TTC549 (cell line): ENCODE measurements at regions not wholly inside any gene's neighbourhood (a gene's known extent, or its start where the extent isn't known, plus 50 kb on each side); places are given as distances from the start of the nearest gene placed in this dataset.
"Not testable (repeated sequence)": the region's sequence is repeated elsewhere in the genome, so short reads cannot be mapped to it uniquely, and the experiment has no call there.

Source experiments
- FAIRE-seq: peaks from 2 replicates; lab custom pipeline; 2012; peaks lifted over from hg19 to GRCh38; lab: Jason Lieb, UNC

- FAIRE-seq, result no peak
Measured at GRCh38 chr2:129484999-129485897, 494.2 kb upstream of the RAB6C start.

- no peak for FAIRE-seq
Measured at GRCh38 chr2:129488376-129488775, 491.1 kb upstream of the RAB6C start.

- FAIRE-seq, result no peak
Measured at GRCh38 chr2:129490641-129491040, 488.8 kb upstream of the RAB6C start.

- FAIRE-seq, result no peak
Measured at GRCh38 chr2:129491308-129491707, 488.2 kb upstream of the RAB6C start.

GRCh38 chr2:129492548-129492947 lies 486.9 kb upstream of the RAB6C start:
- no peak for FAIRE-seq

GRCh38 chr2:129499747-129500146 lies 479.7 kb upstream of the RAB6C start:
- no peak for FAIRE-seq

- FAIRE-seq, result no peak
Measured at GRCh38 chr2:129502781-129503180, 476.7 kb upstream of the RAB6C start.

- no peak for FAIRE-seq
Measured at GRCh38 chr2:129504646-129505045, 474.8 kb upstream of the RAB6C start.

- FAIRE-seq, result no peak
Measured at GRCh38 chr2:129518937-129519336, 460.5 kb upstream of the RAB6C start.

GRCh38 chr2:129532158-129532557 lies 447.3 kb upstream of the RAB6C start:
- FAIRE-seq, result not testable (repeated sequence)

- no peak for FAIRE-seq
Measured at GRCh38 chr2:129548880-129549279, 430.6 kb upstream of the RAB6C start.

- FAIRE-seq, result no peak
Measured at GRCh38 chr2:129550536-129550935, 428.9 kb upstream of the RAB6C start.

GRCh38 chr2:129554373-129554772 lies 425.1 kb upstream of the RAB6C start:
- no peak for FAIRE-seq

GRCh38 chr2:129559101-129559500 lies 420.4 kb upstream of the RAB6C start:
- no peak for FAIRE-seq

GRCh38 chr2:129565551-129566109 lies 413.8 kb upstream of the RAB6C start:
- FAIRE-seq, result no peak

- not testable (repeated sequence) for FAIRE-seq
Measured at GRCh38 chr2:129570812-129571211, 408.7 kb upstream of the RAB6C start.

GRCh38 chr2:129575431-129575830 lies 404.0 kb upstream of the RAB6C start:
- FAIRE-seq, result no peak

GRCh38 chr2:129575880-129576279 lies 403.6 kb upstream of the RAB6C start:
- no peak for FAIRE-seq

- no peak for FAIRE-seq
Measured at GRCh38 chr2:129580001-129580400, 399.5 kb upstream of the RAB6C start.

GRCh38 chr2:129585760-129586159 lies 393.7 kb upstream of the RAB6C start:
- FAIRE-seq, result no peak

GRCh38 chr2:129587426-129588064 lies 391.9 kb upstream of the RAB6C start:
- no peak for FAIRE-seq

GRCh38 chr2:129604560-129604959 lies 374.9 kb upstream of the RAB6C start:
- FAIRE-seq, result no peak

GRCh38 chr2:129605646-129606045 lies 373.8 kb upstream of the RAB6C start:
- FAIRE-seq, result no peak
